Left cardiac atrium (tissue), 4 donors: ENCODE measurements at regions not wholly inside any gene's neighbourhood (a gene's known extent, or its start where the extent isn't known, plus 50 kb on each side); places are given as distances from the start of the nearest gene placed in this dataset.

Source experiments
- ATAC-seq, 2 donors: fragments of 200-7000 bp; cut with Tn5 transposase; one replicate each; pipeline ENCODE4 v1.9.1; 2020; ENCODE audit warnings: mild to moderate bottlenecking in 2 of 2, moderate library complexity in 2 of 2
- DNase-seq: peaks from one replicate; pipeline ENCODE4 v3.0.0-alpha.2; 2020
- intact Hi-C, 2 donors: fragments of 100-400 bp; cut with DNase I; formaldehyde crosslinking; loops; one replicate each; pipeline versions ENCODE4 v1.14.1 to v1.15.1; 2022 to 2023
- donor health status: DM: no; HTN: yes; CAD: no.
- donor health status: DM: no; HTN: yes; CAD: no; lungs with severe emphysema.
- donor health status: DM: yes; HTN: yes; CAD: no.
- donor health status: Dilated cardiomyopathy.

DNA sequence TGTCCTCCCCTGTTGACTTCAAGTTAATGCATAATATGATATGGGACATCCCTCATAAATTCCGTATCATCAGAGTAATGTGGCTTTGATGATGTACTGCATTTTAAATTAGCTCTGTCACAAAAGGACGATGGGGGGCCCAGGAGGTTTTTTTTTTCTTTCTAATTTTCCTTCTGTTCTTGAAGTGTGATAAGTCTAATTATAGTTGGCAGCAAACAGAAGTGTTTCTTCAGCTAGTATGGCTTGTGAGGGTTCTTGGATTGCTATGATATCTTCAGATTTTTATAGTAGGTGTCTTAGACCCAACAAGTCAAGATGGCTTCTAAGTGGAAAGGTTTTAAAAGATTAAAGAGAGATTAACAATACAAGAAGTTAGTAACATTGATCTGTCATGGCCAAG lies 796.2 kb upstream of the RBFOX1 start:
- DNase-seq (no peak), ATAC-seq (no peak)
- intact Hi-C loops = no loop called here

DNA sequence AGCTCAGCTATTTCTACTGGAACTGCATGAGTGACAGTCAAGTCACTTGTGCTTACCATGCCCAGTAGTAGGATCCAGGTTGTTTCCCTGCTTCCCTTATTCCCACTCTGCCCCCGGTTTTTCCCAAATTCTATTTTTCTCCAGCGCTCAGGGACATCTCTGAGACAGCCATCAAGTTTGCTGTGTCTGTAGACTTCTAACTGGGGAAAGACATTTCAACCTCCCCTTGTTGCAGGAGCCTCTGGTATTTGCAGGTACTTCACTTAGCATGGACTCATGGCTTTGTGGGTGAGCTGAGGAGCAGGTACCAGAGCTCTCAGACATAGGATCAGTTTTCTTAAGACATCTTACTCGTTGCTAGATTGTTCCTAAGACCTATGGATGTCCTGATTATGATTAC lies 801.6 kb upstream of the RBFOX1 start:
- intact Hi-C loops = no loop called here
- DNase-seq (no peak), ATAC-seq (no peak)

DNA sequence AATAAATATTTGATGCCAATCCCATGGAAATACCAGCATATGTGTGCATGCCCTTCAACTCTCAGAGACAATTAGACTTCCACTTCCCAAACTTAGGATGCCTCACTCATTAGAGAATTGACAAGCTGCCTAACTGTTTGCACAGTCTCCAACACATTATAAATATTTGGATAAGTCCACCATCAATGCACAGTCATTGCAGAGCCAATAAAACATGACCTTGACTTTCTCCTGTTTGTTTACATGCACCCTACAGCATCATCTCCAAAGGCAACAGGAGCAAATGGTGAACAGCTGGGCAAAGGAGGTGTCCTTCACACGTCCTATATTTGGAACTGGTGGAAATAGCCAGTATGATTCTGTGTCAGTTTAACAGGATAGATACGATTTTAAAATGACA lies 804.4 kb upstream of the RBFOX1 start:
- no peak for DNase-seq
- ATAC-seq = no peak
- intact Hi-C loops = no loop called here

- intact Hi-C loops = no loop called here
- no peak for DNase-seq
- no peak for ATAC-seq
Observed at GRCh38 chr16:6527646-6528045, 805.0 kb upstream of the RBFOX1 start.

GRCh38 chr16:6524501-6524900 lies 808.1 kb upstream of the RBFOX1 start:
- DNase-seq = no peak
- intact Hi-C loops = no loop called here
- ATAC-seq = no peak

GRCh38 chr16:6517020-6517720 lies 815.5 kb upstream of the RBFOX1 start:
- no peak for ATAC-seq
- intact Hi-C loops = no loop called here
- no peak for DNase-seq

GRCh38 chr16:6512512-6512911 lies 820.1 kb upstream of the RBFOX1 start:
- intact Hi-C loops = no loop called here
- ATAC-seq = no peak
- no peak for DNase-seq

GRCh38 chr16:6510261-6510660 lies 822.4 kb upstream of the RBFOX1 start:
- DNase-seq (no peak), ATAC-seq (no peak)
- intact Hi-C loops = no loop called here

DNA sequence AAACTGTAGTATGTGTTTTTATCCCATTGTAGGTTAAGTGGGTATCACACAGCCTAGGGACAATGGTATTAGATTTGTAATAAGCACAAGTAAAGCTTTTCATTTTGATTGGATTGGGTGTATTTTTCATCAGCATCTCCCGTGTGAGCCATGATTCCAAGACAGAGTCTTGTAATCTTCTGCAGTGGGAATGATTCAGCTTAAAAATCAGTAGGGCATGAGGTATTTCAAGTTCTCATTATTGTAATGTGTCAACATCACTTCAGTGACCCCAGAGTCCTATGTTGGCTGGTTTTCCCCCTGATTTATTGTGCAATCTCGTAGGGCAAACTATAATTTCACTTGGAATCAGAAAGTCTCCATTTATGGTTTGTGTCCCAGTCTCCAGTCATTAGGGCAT lies 833.2 kb upstream of the RBFOX1 start:
- intact Hi-C loops = no loop called here
- DNase-seq = no peak

GRCh38 chr16:6498858-6499257 lies 833.8 kb upstream of the RBFOX1 start:
- DNase-seq (no peak), ATAC-seq (no peak)
- intact Hi-C loops = no loop called here

More for the DNA sequence above, 833.2 kb upstream of the RBFOX1 start:
- no peak for ATAC-seq

DNA sequence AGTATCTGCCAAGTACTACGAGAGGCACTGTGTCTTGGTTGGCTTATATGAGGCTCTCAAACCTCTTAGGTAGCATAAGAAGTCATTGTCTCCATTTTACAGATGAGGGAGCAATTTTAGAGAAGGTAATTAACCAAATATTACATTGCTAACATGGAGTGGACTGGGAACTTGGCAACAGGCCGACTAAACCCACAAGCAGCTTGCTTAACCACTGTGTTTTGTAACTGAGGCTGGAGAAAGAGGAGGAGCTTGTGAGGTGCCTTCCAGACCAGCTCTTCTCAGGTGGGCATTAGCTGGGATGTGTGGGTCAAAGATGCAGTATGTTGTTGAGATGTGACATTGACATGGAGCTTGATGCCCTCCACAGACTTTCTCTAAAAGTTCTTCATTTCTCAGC lies 835.6 kb upstream of the RBFOX1 start:
- no peak for ATAC-seq
- no peak for DNase-seq
- intact Hi-C loops = no loop called here

- intact Hi-C loops = no loop called here
- DNase-seq (no peak), ATAC-seq (no peak)
Observed at GRCh38 chr16:6495486-6496210, 837.0 kb upstream of the RBFOX1 start.

- ATAC-seq (no peak), DNase-seq (no peak)
- intact Hi-C loops = no loop called here
Observed at GRCh38 chr16:6494716-6495115, 837.9 kb upstream of the RBFOX1 start.

GRCh38 chr16:6493555-6493954 lies 839.1 kb upstream of the RBFOX1 start:
- ATAC-seq (no peak), DNase-seq (no peak)
- intact Hi-C loops = no loop called here

DNA sequence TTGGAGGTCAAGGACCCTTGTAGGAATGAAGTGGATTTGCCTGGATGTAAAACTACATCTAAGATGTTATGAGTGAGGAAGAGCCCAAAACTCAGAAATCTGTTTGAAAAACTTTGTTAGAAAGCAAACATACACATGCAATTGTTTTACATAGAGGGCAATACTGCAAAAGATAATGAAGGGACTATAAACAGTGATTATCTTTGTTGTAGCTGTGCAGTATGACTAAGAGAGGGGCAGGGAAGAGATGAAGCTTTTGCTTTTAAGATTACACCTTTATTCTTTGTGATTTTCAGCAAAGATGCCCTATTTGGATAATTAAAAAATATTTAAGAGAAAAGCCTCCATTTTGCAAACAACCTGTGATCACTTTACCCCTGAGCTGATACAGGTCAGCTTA lies 839.9 kb upstream of the RBFOX1 start:
- DNase-seq = no peak
- intact Hi-C loops = no loop called here
- no peak for ATAC-seq

DNA sequence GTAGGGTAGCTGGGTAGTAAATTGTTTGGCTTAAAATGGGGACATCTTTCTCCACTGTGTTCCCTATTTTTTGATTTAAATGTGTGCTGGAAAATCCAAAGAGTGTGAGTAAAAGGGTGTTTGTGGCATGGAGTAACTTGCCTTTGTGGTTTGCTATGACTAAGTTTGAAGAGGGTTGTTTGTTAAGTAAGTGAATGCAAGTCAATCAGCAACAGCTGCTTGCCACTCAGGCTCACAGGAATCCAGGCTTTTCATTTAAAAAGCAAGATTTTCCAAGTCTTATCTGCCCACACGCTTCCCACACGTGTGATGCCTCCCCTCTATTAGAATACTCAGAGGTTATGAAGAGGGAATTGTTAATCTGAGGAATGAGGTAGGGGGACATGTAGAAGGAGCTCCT lies 847.7 kb upstream of the RBFOX1 start:
- DNase-seq (no peak), ATAC-seq (no peak)
- intact Hi-C loops = no loop called here

DNA sequence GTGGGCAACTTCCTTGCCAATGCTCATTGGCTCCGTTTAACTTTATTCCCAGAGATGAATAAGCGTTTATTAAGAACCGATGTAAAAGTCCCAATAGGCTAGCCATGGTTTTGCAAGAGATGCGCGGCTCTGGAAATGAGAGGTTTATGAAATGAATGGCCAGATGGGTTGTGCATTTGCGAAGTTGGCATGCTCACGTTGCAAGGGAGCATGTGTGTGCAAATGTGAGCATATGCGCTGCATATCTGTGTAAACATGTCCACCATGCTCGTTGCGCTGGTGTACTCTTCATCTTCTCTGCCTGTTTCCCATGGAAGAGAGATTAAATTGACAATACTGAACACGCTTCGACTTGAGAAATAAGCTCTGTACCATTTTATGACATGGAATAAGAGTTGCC lies 848.6 kb upstream of the RBFOX1 start:
- ATAC-seq (no peak), DNase-seq (no peak)
- intact Hi-C loops = no loop called here

DNA sequence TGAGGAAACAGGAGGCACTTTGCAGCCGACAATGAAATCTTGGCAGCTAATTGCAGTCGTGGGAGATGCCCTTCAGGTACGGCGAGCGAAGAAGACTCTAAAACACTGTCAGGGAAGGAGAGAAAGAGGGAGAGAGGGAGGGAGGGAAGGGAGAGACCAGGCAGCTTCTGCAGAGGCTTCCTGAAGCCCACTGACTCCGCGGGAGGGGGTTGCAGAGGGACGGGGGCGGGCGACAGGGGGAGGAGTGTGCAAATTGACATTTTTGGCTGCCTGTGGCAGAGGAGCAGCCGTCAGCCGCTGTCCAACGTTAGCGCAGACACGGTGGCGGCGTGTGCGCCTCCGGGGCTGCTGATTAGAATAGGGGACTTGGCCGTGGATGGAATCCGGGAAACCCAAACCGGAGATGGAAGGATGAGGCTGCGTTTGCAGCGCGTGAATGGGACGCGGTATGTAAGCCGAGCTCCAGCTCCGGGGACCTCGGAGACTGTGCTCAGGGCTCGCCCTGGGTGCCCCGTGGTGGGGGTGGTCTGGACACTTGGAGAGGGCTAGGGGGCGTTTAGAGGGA lies 849.1 kb upstream of the RBFOX1 start:
- ATAC-seq = no peak
- DNase-seq = no peak
- intact Hi-C loops = no loop called here

GRCh38 chr16:6482696-6483468 lies 849.8 kb upstream of the RBFOX1 start:
- intact Hi-C loops = no loop called here
- no peak for DNase-seq
- ATAC-seq = no peak

GRCh38 chr16:6481894-6482293 lies 850.8 kb upstream of the RBFOX1 start:
- ATAC-seq (no peak), DNase-seq (no peak)
- intact Hi-C loops = no loop called here
